ENCODE measurements at regions not wholly inside any gene's neighbourhood (a gene's known extent, or its start where the extent isn't known, plus 50 kb on each side); places are given as distances from the start of the nearest gene placed in this dataset.

GRCh38 chr17:52597452-52598215 is 439.1 kb upstream of the CA10 start:
- peak in 25 of 56 donors; percentile 0 to 76 (median 30) for DNase-seq

GRCh38 chr17:52594516-52594915 is 436.0 kb upstream of the CA10 start:
- no peak for DNase-seq

- no peak for DNase-seq
Measured at GRCh38 chr17:52546990-52547389, 388.5 kb upstream of the CA10 start.

- DNase-seq: no peak
Measured at GRCh38 chr17:52546493-52546892, 388.0 kb upstream of the CA10 start.

GRCh38 chr17:52537421-52537820 is 378.9 kb upstream of the CA10 start:
- DNase-seq: no peak

GRCh38 chr17:52536489-52536888 is 378.0 kb upstream of the CA10 start:
- no peak for DNase-seq

- no peak for DNase-seq
Measured at GRCh38 chr17:52532373-52532772, 373.9 kb upstream of the CA10 start.

- no peak for DNase-seq
Measured at GRCh38 chr17:52524096-52524637, 365.7 kb upstream of the CA10 start.

GRCh38 chr17:52517176-52517575 is 358.7 kb upstream of the CA10 start:
- DNase-seq: no peak

- no peak for DNase-seq
Measured at GRCh38 chr17:52515927-52516326, 357.4 kb upstream of the CA10 start.

- no peak for DNase-seq
Measured at GRCh38 chr17:52505601-52506000, 347.1 kb upstream of the CA10 start.

- DNase-seq: no peak
Measured at GRCh38 chr17:52504081-52504480, 345.6 kb upstream of the CA10 start.

- no peak for DNase-seq
Measured at GRCh38 chr17:52495646-52496045, 337.1 kb upstream of the CA10 start.

- DNase-seq: no peak
Measured at GRCh38 chr17:52482271-52482670, 323.8 kb upstream of the CA10 start.

- no peak for DNase-seq
Measured at GRCh38 chr17:52477824-52478699, 319.5 kb upstream of the CA10 start.

- no peak for DNase-seq
Measured at GRCh38 chr17:52476638-52477313, 318.3 kb upstream of the CA10 start.

GRCh38 chr17:52470553-52470952 is 312.0 kb upstream of the CA10 start:
- DNase-seq: no peak

GRCh38 chr17:52465407-52465806 is 306.9 kb upstream of the CA10 start:
- DNase-seq: no peak

- no peak for DNase-seq
Measured at GRCh38 chr17:52451294-52451861, 292.9 kb upstream of the CA10 start.

- DNase-seq: no peak
Measured at GRCh38 chr17:52442350-52442749, 283.8 kb upstream of the CA10 start.

- no peak for DNase-seq
Measured at GRCh38 chr17:52420555-52421078, 262.1 kb upstream of the CA10 start.
